ENCODE measurements at regions not wholly inside any gene's neighbourhood (a gene's known extent, or its start where the extent isn't known, plus 50 kb on each side); places are given as distances from the start of the nearest gene placed in this dataset.
"Not testable (repeated sequence)": the region's sequence is repeated elsewhere in the genome, so short reads cannot be mapped to it uniquely, and the experiment has no call there.

GRCh38 chr6:137402143-137402680, 92.0 kb downstream of the OLIG3 start:
- no peak for DNase-seq (ENCODE audit: low read depth, low spot score)
- no peak overlapping the region for H3K4me3 ChIP-seq (ENCODE audit: low read length)

- no peak for DNase-seq (ENCODE audit: low read depth, low spot score)
- no peak overlapping the region for H3K4me3 ChIP-seq (ENCODE audit: low read length)
These were observed 93.1 kb downstream of the OLIG3 start for GRCh38 chr6:137401088-137401487.

- no peak for DNase-seq (ENCODE audit: low read depth, low spot score)
These were observed 94.2 kb downstream of the OLIG3 start for GRCh38 chr6:137399881-137400443.

GRCh38 chr6:137395316-137395715, 98.9 kb downstream of the OLIG3 start:
- H3K4me3 ChIP-seq (ENCODE audit: low read length) = no peak overlapping the region
- no peak for DNase-seq (ENCODE audit: low read depth, low spot score)

More at GRCh38 chr6:137399881-137400443, 94.2 kb downstream of the OLIG3 start:
- H3K4me3 ChIP-seq (ENCODE audit: low read length) = no peak overlapping the region

GRCh38 chr6:137391061-137391814, 103.0 kb downstream of the OLIG3 start:
- H3K4me3 ChIP-seq (ENCODE audit: low read length) = no peak overlapping the region
- no peak for DNase-seq (ENCODE audit: low read depth, low spot score)

GRCh38 chr6:137390334-137390733, 103.9 kb downstream of the OLIG3 start:
- H3K4me3 ChIP-seq (ENCODE audit: low read length) = no peak overlapping the region
- DNase-seq (ENCODE audit: low read depth, low spot score) = no peak

GRCh38 chr6:137389150-137389704, 105.0 kb downstream of the OLIG3 start:
- H3K4me3 ChIP-seq (ENCODE audit: low read length) = no peak overlapping the region
- DNase-seq (ENCODE audit: low read depth, low spot score) = peak; percentile 76

- no peak overlapping the region for H3K4me3 ChIP-seq (ENCODE audit: low read length)
These were observed 107.0 kb downstream of the OLIG3 start for GRCh38 chr6:137387096-137387764.

GRCh38 chr6:137383287-137383686, 110.9 kb downstream of the OLIG3 start:
- DNase-seq (ENCODE audit: low read depth, low spot score); H3K4me3 ChIP-seq (ENCODE audit: low read length): not testable (repeated sequence)

More at GRCh38 chr6:137387096-137387764, 107.0 kb downstream of the OLIG3 start:
- DNase-seq (ENCODE audit: low read depth, low spot score) = no peak

- no peak overlapping the region for H3K4me3 ChIP-seq (ENCODE audit: low read length)
- DNase-seq (ENCODE audit: low read depth, low spot score) = no peak
These were observed 116.2 kb downstream of the OLIG3 start for GRCh38 chr6:137378090-137378369.

GRCh38 chr6:137373296-137373695, 120.9 kb downstream of the OLIG3 start:
- DNase-seq (ENCODE audit: low read depth, low spot score) = no peak
- H3K4me3 ChIP-seq (ENCODE audit: low read length) = no peak overlapping the region

- H3K4me3 ChIP-seq (ENCODE audit: low read length) = no peak overlapping the region
- DNase-seq (ENCODE audit: low read depth, low spot score) = no peak
These were observed 121.7 kb downstream of the OLIG3 start for GRCh38 chr6:137372532-137372931.

- DNase-seq (ENCODE audit: low read depth, low spot score) = no peak
- H3K4me3 ChIP-seq (ENCODE audit: low read length) = no peak overlapping the region
These were observed 122.6 kb downstream of the OLIG3 start for GRCh38 chr6:137371634-137372016.

- DNase-seq (ENCODE audit: low read depth, low spot score) = peak; percentile 11
- no peak overlapping the region for H3K4me3 ChIP-seq (ENCODE audit: low read length)
These were observed 123.1 kb downstream of the OLIG3 start for GRCh38 chr6:137370871-137371633.

- DNase-seq (ENCODE audit: low read depth, low spot score) = no peak
- H3K4me3 ChIP-seq (ENCODE audit: low read length) = no peak overlapping the region
These were observed 125.1 kb downstream of the OLIG3 start for GRCh38 chr6:137369136-137369535.

- no peak for DNase-seq (ENCODE audit: low read depth, low spot score)
- H3K4me3 ChIP-seq (ENCODE audit: low read length) = no peak overlapping the region
These were observed 128.3 kb downstream of the OLIG3 start for GRCh38 chr6:137365707-137366437.

GRCh38 chr6:137363805-137364138, 130.4 kb downstream of the OLIG3 start:
- DNase-seq (ENCODE audit: low read depth, low spot score) = peak; percentile 67

GRCh38 chr6:137362878-137363804, 131.1 kb downstream of the OLIG3 start:
- DNase-seq (ENCODE audit: low read depth, low spot score) = no peak
- no peak overlapping the region for H3K4me3 ChIP-seq (ENCODE audit: low read length)

More at GRCh38 chr6:137363805-137364138, 130.4 kb downstream of the OLIG3 start:
- H3K4me3 ChIP-seq (ENCODE audit: low read length) = no peak overlapping the region
